Kidney glomerular epithelial cell (primary cell): ENCODE measurements at regions not wholly inside any gene's neighbourhood (a gene's known extent, or its start where the extent isn't known, plus 50 kb on each side); places are given as distances from the start of the nearest gene placed in this dataset.

ENCODE experiments used
- DNase-seq: peaks from one replicate; lab custom pipeline; 2025; lab: John Stamatoyannopoulos, UW

DNA sequence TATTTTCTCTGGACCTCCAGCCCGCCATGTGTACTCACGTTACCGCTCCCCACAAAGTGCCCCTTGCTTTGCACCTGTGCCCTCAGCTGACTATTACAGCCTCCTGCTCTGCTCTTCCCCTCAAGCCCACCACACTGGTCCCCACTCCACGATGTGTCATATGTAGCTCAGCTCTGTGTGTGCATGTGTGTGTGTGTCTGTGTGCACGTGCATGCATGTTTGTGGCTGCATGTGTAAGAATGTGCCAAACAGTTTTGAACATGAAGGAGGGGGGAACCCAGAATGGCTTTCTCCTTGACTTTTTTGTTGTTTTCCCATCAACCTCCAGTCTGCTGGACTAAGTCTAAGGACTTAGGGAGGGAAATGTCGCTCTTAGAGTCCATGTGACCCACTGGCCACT, 54.8 kb upstream of the BTRC start:
- DNase-seq = no peak

DNA sequence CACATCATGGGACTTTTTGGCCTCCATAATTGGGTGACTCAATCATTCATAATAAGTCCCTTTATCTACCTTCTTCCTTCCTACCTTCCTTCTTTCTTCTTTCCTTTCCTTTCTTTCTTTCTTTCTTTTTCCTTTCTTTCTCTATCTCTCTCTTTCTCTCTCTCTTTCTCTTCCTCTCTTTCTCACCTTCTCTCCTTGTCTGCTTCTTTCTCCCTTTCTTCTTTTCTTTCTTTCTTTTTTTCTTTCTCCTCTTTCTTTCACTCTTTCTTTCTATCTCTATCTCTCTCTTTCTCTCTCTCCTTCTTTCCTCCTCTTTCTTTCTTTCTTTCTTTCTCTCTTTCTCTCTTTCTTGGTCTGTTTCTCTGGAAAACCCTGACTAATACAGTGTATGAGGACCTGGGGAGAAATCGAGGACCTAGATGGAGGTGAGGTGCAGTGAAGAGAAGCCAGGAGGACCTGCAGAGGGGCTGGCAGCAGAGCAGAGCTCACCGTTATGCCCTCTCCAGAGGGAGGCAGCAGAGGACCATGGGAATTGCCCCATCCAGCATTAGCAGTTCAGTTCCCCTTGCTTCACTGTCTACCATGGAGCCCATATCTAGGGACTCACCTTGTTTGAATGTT, 52.7 kb upstream of the BTRC start:
- peak; percentile 49 for DNase-seq

DNA sequence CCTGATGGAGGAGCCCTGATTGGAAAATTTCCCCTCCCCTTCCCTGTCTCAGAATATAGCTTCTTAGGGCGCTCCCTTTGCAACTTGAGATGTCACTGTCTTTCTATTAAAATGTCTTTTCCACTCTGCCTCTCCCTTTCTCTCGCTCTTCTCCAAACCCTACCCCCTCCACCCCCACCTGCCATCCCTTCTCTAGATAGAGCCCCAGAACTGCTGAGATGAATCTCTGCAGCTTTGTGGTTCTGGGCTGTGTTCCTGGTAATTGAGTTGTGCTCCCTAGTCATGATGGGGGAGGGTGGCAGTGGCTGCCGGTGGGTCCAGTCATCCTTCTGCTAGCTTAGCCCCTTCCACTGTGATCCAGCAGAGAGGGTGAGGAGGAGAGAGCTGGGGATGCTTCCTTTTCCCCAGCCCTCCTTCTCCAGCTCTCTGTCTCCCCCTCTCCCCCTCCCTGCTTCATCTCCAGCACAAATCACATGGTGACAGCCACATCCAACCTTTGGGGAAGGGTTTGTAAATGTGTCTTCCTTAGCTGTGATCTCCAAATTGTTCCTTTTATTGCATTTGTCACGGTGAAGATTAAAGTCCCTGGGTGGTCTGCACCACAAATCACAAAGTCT, 50.8 kb upstream of the BTRC start:
- no peak for DNase-seq
